K562 (cell line): ENCODE measurements at regions not wholly inside any gene's neighbourhood (a gene's known extent, or its start where the extent isn't known, plus 50 kb on each side); places are given as distances from the start of the nearest gene placed in this dataset.
A peak's percentile ranks its signal among the peaks of the same experiment; 100 is the strongest.

Source experiments
- ATAC-seq: fragments of 200-7000 bp; cut with Tn5 transposase; 3 replicates; pipeline ENCODE4 v1.9.1; 2020; ENCODE audit warnings: moderate library complexity
- BruUV-seq: library from RNA; stranded (reverse); fragments of 400-500 nt; replicated peaks from 2 replicates; lab custom pipeline; 2021; lab: Mats Ljungman, UMichigan
- CTCF ChIA-PET: fragments of 300-600 bp; formaldehyde crosslinking; extraction: SDS; loops from one replicate; lab custom pipeline; 2021; ENCODE audit warnings: low intra/inter-chr PET ratio; lab: Yijun Ruan, JAX
- POLR2A ChIA-PET: fragments of 300-600, 350-650 bp; sonication (Branson Sonifier 250); formaldehyde crosslinking; extraction: SDS; loops from one replicate; lab custom pipeline; 2021; ENCODE audit warnings: antibody characterized with exemption, inconsistent platforms; lab: Yijun Ruan, JAX
- DNase-seq, 4 experiments: peaks; one replicate each; pipeline versions ENCODE4 v3.0.0 to v3.0.0-alpha.2; 2011 to 2018; ENCODE audit warnings: low spot score in 3 of 4, mixed read lengths in 3 of 4; ENCODE audit errors: extremely low read depth in 1 of 4
- FAIRE-seq: peaks from 2 replicates; lab custom pipeline; 2011; peaks lifted over from hg19 to GRCh38; lab: Jason Lieb, UNC
- H2AFZ ChIP-seq: 2 replicates; pipeline ENCODE4 v1.6.0; 2011; ENCODE audit warnings: low read depth, low read length, control low read depth, inconsistent platforms
- H3K27ac ChIP-seq: fragments of 200-600 bp; 3 replicates; pipeline ENCODE4 v1.8.0; 2011; ENCODE audit warnings: low read depth, mild to moderate bottlenecking, control low read depth, inconsistent platforms, low read length, moderate library complexity, mixed read lengths; ENCODE audit errors: extremely low read depth
- H3K27me3 ChIP-seq, 2 experiments: fragments of 300-600 bp in 1 of 2; 2 replicates in 1 of 2; 3 replicates in 1 of 2; pipeline versions ENCODE4 v1.6.0 to v1.8.0; 2011; ENCODE audit warnings: inconsistent platforms in 2 of 2, low read length in 2 of 2, mild to moderate bottlenecking in 1 of 2, mixed read lengths in 1 of 2, moderate library complexity in 1 of 2; ENCODE audit not compliant: control insufficient read depth in 2 of 2, insufficient read depth in 2 of 2
- H3K36me3 ChIP-seq: fragments of 300-600 bp; 3 replicates; pipeline ENCODE4 v1.8.0; 2011; ENCODE audit warnings: mild to moderate bottlenecking, low read length, inconsistent platforms; ENCODE audit not compliant: control insufficient read depth, insufficient read depth
- H3K4me1 ChIP-seq, 2 experiments: fragments of 200-600 bp in 1 of 2; replicated peaks in 1 of 2; 2 replicates in 1 of 2; 3 replicates in 1 of 2; pipeline versions ENCODE4 v1.5.1 to v1.8.0; 2011; ENCODE audit warnings: inconsistent platforms in 2 of 2, low read length in 2 of 2, mild to moderate bottlenecking in 1 of 2, mixed read lengths in 1 of 2, moderate library complexity in 1 of 2; ENCODE audit not compliant: control insufficient read depth in 2 of 2, insufficient read depth in 2 of 2
- H3K4me2 ChIP-seq: 2 replicates; pipeline ENCODE4 v1.6.1; 2011; ENCODE audit warnings: low read length, control low read depth, inconsistent platforms, mixed read lengths; ENCODE audit not compliant: insufficient read depth
- H3K4me3 ChIP-seq: fragments of 200-600 bp; sonication (generic), shearing (Covaris generic); 2 replicates; pipeline ENCODE4 v1.5.1; 2016; ENCODE audit warnings: control low read depth, inconsistent platforms
- H3K79me2 ChIP-seq: fragments of 200-600 bp; 3 replicates; pipeline ENCODE4 v1.8.0; 2011; ENCODE audit warnings: low read length, inconsistent platforms; ENCODE audit not compliant: control insufficient read depth, insufficient read depth
- H3K9ac ChIP-seq, 2 experiments: 2 replicates each; pipeline versions ENCODE4 v1.6.0 to v1.6.1; 2011; ENCODE audit warnings: low read depth in 2 of 2, low read length in 2 of 2, control low read depth in 1 of 2, inconsistent platforms in 1 of 2, mild to moderate bottlenecking in 1 of 2, mixed read lengths in 1 of 2; ENCODE audit not compliant: insufficient read depth in 1 of 2
- H3K9me1 ChIP-seq: one replicate; pipeline ENCODE4 v1.6.0; 2011; ENCODE audit warnings: inconsistent platforms, mild to moderate bottlenecking, low read length, moderate library complexity; ENCODE audit not compliant: control insufficient read depth, insufficient read depth
- H3K9me3 ChIP-seq: replicated peaks from 2 replicates; pipeline ENCODE4 v1.5.1; 2011; ENCODE audit warnings: low read depth, low read length, inconsistent platforms; ENCODE audit not compliant: control insufficient read depth, insufficient read depth
- H4K20me1 ChIP-seq: replicated peaks from 2 replicates; pipeline ENCODE4 v1.6.1; 2011; ENCODE audit warnings: low read length, inconsistent platforms, mixed read lengths; ENCODE audit not compliant: control insufficient read depth, insufficient read depth
- ETV5 ChIP-seq: sonication (generic); formaldehyde crosslinking; IDR thresholded peaks from 2 replicates; pipeline ENCODE4 v1.4.0; 2020; ENCODE audit warnings: low read depth, mild to moderate bottlenecking, missing genetic modification reagents
- NR3C1 ChIP-seq: sonication (generic); formaldehyde crosslinking; IDR thresholded peaks from 2 replicates; pipeline ENCODE4 v1.8.1; 2022; ENCODE audit warnings: missing genetic modification reagents
- TCF7 ChIP-seq: sonication (generic); IDR thresholded peaks from 2 replicates; pipeline ENCODE4 v1.6.1; 2016; ENCODE audit warnings: antibody characterized with exemption, borderline replicate concordance
- WGBS: fragments of 100-300 bp; shearing (Covaris generic); methylation state at CpG from one replicate; pipeline ENCODE4 v1.1.6; 2016; ENCODE audit warnings: low coverage, mixed read lengths; ENCODE audit not compliant: insufficient coverage; ENCODE audit errors: missing lambda C conversion rate; 5-methylcytosine and 5-hydroxymethylcytosine counted together
- in situ Hi-C: fragments of 300-500 bp; cut with MboI; formaldehyde crosslinking; loops from 4 replicates; pipeline ENCODE4 v1.15.0; 2018; ENCODE audit warnings: inconsistent platforms, mixed read lengths
- intact Hi-C: fragments of 100-400 bp; cut with micrococcal nuclease; formaldehyde crosslinking; loops from 2 replicates; pipeline ENCODE4 v1.14.2; 2022
- TF ChIP-seq, protein P1 (sequence below): sonication (generic); formaldehyde crosslinking; IDR thresholded peaks from 2 replicates; pipeline ENCODE4 v1.8.0; 2022; ENCODE audit warnings: mild to moderate bottlenecking, missing genetic modification reagents
- TF ChIP-seq, protein P2 (sequence below), 3 experiments: IDR thresholded peaks in 2 of 3; conservative IDR thresholded peaks in 1 of 3; 2 replicates each; pipeline ENCODE4 v1.5.1; 2011 to 2012; ENCODE audit warnings: low read length in 3 of 3, mild to moderate bottlenecking in 3 of 3, control low read depth in 2 of 3, improper control_type of control experiment in 1 of 3, inconsistent platforms in 1 of 3, low read depth in 1 of 3, mixed read lengths in 1 of 3, moderate library complexity in 1 of 3; ENCODE audit not compliant: insufficient read depth in 2 of 3
- TF ChIP-seq, protein P3 (sequence below): fragments of 250-450 bp; sonication (Bioruptor Pico); IDR thresholded peaks from 2 replicates; pipeline ENCODE4 v1.6.1; 2021; ENCODE audit warnings: mild to moderate bottlenecking
- TF ChIP-seq, protein P4 (sequence below): fragments of 450-650 bp; IDR thresholded peaks from 2 replicates; pipeline ENCODE4 v1.6.1; 2014; ENCODE audit warnings: low read depth, mild to moderate bottlenecking, moderate library complexity, borderline replicate concordance

DNA sequence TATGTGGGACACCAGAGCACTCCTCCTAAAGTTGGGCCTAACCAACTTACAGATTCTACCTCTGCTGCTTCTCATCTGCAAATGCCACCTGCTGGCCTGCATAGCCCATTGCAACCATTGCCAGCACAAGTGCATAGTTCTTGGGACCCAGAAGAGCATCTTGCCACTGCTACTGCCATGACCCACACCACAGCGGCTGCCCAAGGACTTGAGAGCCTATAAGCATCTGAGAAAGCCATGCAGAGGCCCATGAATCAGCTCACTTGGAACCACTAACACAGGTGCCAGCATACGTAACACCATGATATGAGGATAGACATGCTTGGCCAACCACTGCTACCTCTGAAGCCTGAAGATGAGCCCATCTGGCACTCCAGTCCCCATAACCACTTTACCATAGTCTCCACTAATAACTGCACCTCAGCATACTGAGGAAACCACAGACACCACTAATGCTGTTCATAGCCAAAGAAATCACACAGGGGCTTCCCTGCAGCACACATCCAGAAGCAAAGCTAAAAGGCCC is 258.1 kb upstream of the AGTR2 start:
- H3K4me2 ChIP-seq, result no peak overlapping the region
- H3K4me1 ChIP-seq, result no peaks in the 10 kb centered on the region
- no peaks in the 10 kb centered on the region for H3K79me2 ChIP-seq
- FAIRE-seq (no peak), DNase-seq (peak in 1 of 4 experiments; percentile 2), ATAC-seq (no peak)
- no peaks in the 10 kb centered on the region for H3K36me3 ChIP-seq
- H2AFZ ChIP-seq, result no peak overlapping the region
- 0% methylated on average over 2 of the region's 2 CpGs for WGBS
- no peak overlapping the region for H3K27ac ChIP-seq
- POLR2A ChIA-PET, result no interaction called here
- TF ChIP-seq, protein P1, sequence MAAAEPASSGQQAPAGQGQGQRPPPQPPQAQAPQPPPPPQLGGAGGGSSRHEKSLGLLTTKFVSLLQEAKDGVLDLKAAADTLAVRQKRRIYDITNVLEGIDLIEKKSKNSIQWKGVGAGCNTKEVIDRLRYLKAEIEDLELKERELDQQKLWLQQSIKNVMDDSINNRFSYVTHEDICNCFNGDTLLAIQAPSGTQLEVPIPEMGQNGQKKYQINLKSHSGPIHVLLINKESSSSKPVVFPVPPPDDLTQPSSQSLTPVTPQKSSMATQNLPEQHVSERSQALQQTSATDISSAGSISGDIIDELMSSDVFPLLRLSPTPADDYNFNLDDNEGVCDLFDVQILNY (CRISPR knock-in tag), result no peak
- no peak for TF ChIP-seq TCF7
- TF ChIP-seq, protein P2, sequence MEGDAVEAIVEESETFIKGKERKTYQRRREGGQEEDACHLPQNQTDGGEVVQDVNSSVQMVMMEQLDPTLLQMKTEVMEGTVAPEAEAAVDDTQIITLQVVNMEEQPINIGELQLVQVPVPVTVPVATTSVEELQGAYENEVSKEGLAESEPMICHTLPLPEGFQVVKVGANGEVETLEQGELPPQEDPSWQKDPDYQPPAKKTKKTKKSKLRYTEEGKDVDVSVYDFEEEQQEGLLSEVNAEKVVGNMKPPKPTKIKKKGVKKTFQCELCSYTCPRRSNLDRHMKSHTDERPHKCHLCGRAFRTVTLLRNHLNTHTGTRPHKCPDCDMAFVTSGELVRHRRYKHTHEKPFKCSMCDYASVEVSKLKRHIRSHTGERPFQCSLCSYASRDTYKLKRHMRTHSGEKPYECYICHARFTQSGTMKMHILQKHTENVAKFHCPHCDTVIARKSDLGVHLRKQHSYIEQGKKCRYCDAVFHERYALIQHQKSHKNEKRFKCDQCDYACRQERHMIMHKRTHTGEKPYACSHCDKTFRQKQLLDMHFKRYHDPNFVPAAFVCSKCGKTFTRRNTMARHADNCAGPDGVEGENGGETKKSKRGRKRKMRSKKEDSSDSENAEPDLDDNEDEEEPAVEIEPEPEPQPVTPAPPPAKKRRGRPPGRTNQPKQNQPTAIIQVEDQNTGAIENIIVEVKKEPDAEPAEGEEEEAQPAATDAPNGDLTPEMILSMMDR (IDR thresholded peaks at IDR 0.05 in 2 of 3, conservative IDR thresholded peaks at IDR 0.05 in 1 of 3; ENCODE audit: insufficient read depth in 2 of 3, low read depth in 1 of 3, low read length in 3 of 3), result peak; percentile 11 to 30 (median 28); a peak in 3 of 6 replicates
- TF ChIP-seq NR3C1 (CRISPR knock-in tag), result no peak
- TF ChIP-seq, protein P3, sequence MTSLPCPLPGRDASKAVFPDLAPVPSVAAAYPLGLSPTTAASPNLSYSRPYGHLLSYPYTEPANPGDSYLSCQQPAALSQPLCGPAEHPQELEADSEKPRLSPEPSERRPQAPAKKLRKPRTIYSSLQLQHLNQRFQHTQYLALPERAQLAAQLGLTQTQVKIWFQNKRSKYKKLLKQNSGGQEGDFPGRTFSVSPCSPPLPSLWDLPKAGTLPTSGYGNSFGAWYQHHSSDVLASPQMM (CRISPR knock-in tag), result no peak
- TF ChIP-seq, protein P4, sequence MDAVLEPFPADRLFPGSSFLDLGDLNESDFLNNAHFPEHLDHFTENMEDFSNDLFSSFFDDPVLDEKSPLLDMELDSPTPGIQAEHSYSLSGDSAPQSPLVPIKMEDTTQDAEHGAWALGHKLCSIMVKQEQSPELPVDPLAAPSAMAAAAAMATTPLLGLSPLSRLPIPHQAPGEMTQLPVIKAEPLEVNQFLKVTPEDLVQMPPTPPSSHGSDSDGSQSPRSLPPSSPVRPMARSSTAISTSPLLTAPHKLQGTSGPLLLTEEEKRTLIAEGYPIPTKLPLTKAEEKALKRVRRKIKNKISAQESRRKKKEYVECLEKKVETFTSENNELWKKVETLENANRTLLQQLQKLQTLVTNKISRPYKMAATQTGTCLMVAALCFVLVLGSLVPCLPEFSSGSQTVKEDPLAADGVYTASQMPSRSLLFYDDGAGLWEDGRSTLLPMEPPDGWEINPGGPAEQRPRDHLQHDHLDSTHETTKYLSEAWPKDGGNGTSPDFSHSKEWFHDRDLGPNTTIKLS, result no peak
- no peak for TF ChIP-seq ETV5 (CRISPR knock-in tag)
- intact Hi-C loops (no loop called here), in situ Hi-C loops (no loop called here)
- CTCF ChIA-PET, result no interaction called here
- H3K9me1 ChIP-seq, result no peaks in the 10 kb centered on the region
- H3K9ac ChIP-seq, result no peak overlapping the region
- BruUV-seq, result no TSS peak
- no peaks in the 10 kb centered on the region for H3K9me3 ChIP-seq
- no peak overlapping the region for H3K4me3 ChIP-seq
- no peaks in the 10 kb centered on the region for H3K27me3 ChIP-seq
- H4K20me1 ChIP-seq, result no peaks in the 10 kb centered on the region
